ENCODE measurements at regions not wholly inside any gene's neighbourhood (a gene's known extent, or its start where the extent isn't known, plus 50 kb on each side); places are given as distances from the start of the nearest gene placed in this dataset.

- no peak overlapping the region for H3K27ac ChIP-seq (ENCODE audit: low read depth, low read length)
- TF ChIP-seq EZH2phosphoT487 (IDR thresholded peaks at IDR 0.05; ENCODE audit: borderline replicate concordance, low read length) (no peak), CTCF (IDR thresholded peaks at IDR 0.05; ENCODE audit: low read depth, low read length, poor library complexity, severe bottlenecking) (no peak)
- no peaks in the 10 kb centered on the region for H3K27me3 ChIP-seq (ENCODE audit: control insufficient read depth, low read length)
- H3K4me3 ChIP-seq (ENCODE audit: low read length): no peak overlapping the region
- no peaks in the 10 kb centered on the region for H3K9me3 ChIP-seq (ENCODE audit: control insufficient read depth, insufficient read depth, low read length)
- no peaks in the 10 kb centered on the region for H3K79me2 ChIP-seq (ENCODE audit: control insufficient read depth, low read length)
- H3K36me3 ChIP-seq (ENCODE audit: control insufficient read depth, low read length): no peaks in the 10 kb centered on the region
- H4K20me1 ChIP-seq (ENCODE audit: control insufficient read depth, insufficient read depth, low read depth, low read length): no peaks in the 10 kb centered on the region
- H3F3A ChIP-seq (ENCODE audit: control insufficient read depth, insufficient read depth): no peaks in the 10 kb centered on the region
- H3K9me2 ChIP-seq (replicated peaks; ENCODE audit: control insufficient read depth, low read length): no peaks in the 10 kb centered on the region
- no peak overlapping the region for H3K4me2 ChIP-seq (ENCODE audit: low read length)
- peaks cover 47% of the 10 kb centered on the region for H3K4me1 ChIP-seq (ENCODE audit: control insufficient read depth, low read length)
Measured at GRCh38 chr1:93733340-93733739, 51.7 kb upstream of the BCAR3 start.

- peak overlapping the region; percentile 28; the same call in 1 of the 2 replicates for H3K4me2 ChIP-seq (ENCODE audit: low read length)
- H3K9me3 ChIP-seq (ENCODE audit: control insufficient read depth, insufficient read depth, low read length): no peaks in the 10 kb centered on the region
- H3K4me3 ChIP-seq (ENCODE audit: low read length): no peak overlapping the region
- H3K36me3 ChIP-seq (ENCODE audit: control insufficient read depth, low read length): no peaks in the 10 kb centered on the region
- H3F3A ChIP-seq (ENCODE audit: control insufficient read depth, insufficient read depth): no peaks in the 10 kb centered on the region
- TF ChIP-seq EZH2phosphoT487 (IDR thresholded peaks at IDR 0.05; ENCODE audit: borderline replicate concordance, low read length) (no peak), CTCF (IDR thresholded peaks at IDR 0.05; ENCODE audit: low read depth, low read length, poor library complexity, severe bottlenecking) (peak; percentile 65)
- no peaks in the 10 kb centered on the region for H3K79me2 ChIP-seq (ENCODE audit: control insufficient read depth, low read length)
- H3K9me2 ChIP-seq (replicated peaks; ENCODE audit: control insufficient read depth, low read length): no peaks in the 10 kb centered on the region
- peaks cover 47% of the 10 kb centered on the region for H3K4me1 ChIP-seq (ENCODE audit: control insufficient read depth, low read length)
- H3K27ac ChIP-seq (ENCODE audit: low read depth, low read length): no peak overlapping the region
- no peaks in the 10 kb centered on the region for H3K27me3 ChIP-seq (ENCODE audit: control insufficient read depth, low read length)
- H4K20me1 ChIP-seq (ENCODE audit: control insufficient read depth, insufficient read depth, low read depth, low read length): no peaks in the 10 kb centered on the region
Measured at GRCh38 chr1:93732514-93732913, 50.9 kb upstream of the BCAR3 start.
